ENCODE measurements at regions not wholly inside any gene's neighbourhood (a gene's known extent, or its start where the extent isn't known, plus 50 kb on each side); places are given as distances from the start of the nearest gene placed in this dataset.

DNA sequence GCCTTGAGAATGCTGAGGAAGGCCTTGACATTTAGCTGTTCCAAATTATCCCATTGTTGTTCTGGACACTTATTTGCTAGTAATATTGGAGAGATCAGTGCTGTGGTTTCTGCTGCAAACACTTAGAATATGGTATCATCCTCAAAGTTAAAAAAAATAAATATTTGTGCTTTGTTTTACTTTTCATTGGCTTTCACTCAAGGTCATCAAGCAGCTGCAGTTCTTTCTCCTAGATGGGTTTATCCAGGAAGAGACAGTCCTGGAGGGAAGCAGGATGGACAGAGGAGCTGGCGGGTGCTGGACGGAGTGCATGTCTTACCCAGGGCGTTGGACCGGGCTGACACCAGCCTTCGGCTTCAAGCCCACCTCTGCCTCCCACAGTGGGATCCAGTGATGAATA lies 193.6 kb downstream of the MTRR start:
- peaks cover 0 to 2% (median 0%) of the 10 kb centered on the region in 5 experiments for H3K27me3 ChIP-seq (replicated peaks in 2 of 5; ENCODE audit: control insufficient read depth in 4 of 5, insufficient read depth in 5 of 5, low read length in 4 of 5)
- CTCF ChIA-PET: no interaction called here
- no peak for DNase-seq

GRCh38 chr5:8068078-8068477 lies 199.1 kb downstream of the MTRR start:
- POLR2A ChIA-PET: no interaction called here
- no peaks in the 10 kb centered on the region for H3K4me1 ChIP-seq (ENCODE audit: control extremely low read depth in 1 of 4, control insufficient read depth in 4 of 4, insufficient read depth in 4 of 4, low read length in 3 of 4)
- DNase-seq: no peak
- H3K36me3 ChIP-seq (ENCODE audit: control insufficient read depth in 4 of 4, insufficient read depth in 4 of 4, low read length in 3 of 4): no peaks in the 10 kb centered on the region
- CTCF ChIA-PET: no interaction called here
- 60% methylated on average over 1 of the region's 1 CpG for WGBS (ENCODE audit: insufficient coverage)
- no peak overlapping the region for H3K27ac ChIP-seq (ENCODE audit: insufficient read depth in 1 of 2, low read depth in 1 of 2, low read length in 2 of 2, poor library complexity in 1 of 2, severe bottlenecking in 2 of 2)
- no peaks in the 10 kb centered on the region for H3K27me3 ChIP-seq (replicated peaks in 2 of 5; ENCODE audit: control insufficient read depth in 4 of 5, insufficient read depth in 5 of 5, low read length in 4 of 5)
- no peaks in the 10 kb centered on the region for H3K9me3 ChIP-seq (ENCODE audit: control extremely low read depth in 1 of 5, control insufficient read depth in 4 of 5, insufficient read depth in 2 of 5, low read depth in 1 of 5, low read length in 4 of 5)
- no peak overlapping the region for H3K4me3 ChIP-seq (ENCODE audit: control insufficient read depth in 1 of 7, extremely low read depth in 1 of 7, insufficient read depth in 4 of 7, low read depth in 2 of 7, low read length in 6 of 7)

More for the DNA sequence above, 193.6 kb downstream of the MTRR start:
- WGBS (ENCODE audit: insufficient coverage): no CpG with 5 or more reads among the region's 5 CpGs
- Histone ChIP-seq H3K27ac (ENCODE audit: insufficient read depth in 1 of 2, low read depth in 1 of 2, low read length in 2 of 2, poor library complexity in 1 of 2, severe bottlenecking in 2 of 2) (no peak overlapping the region), H3K9me3 (ENCODE audit: control extremely low read depth in 1 of 5, control insufficient read depth in 4 of 5, insufficient read depth in 2 of 5, low read depth in 1 of 5, low read length in 4 of 5) (no peaks in the 10 kb centered on the region), H3K36me3 (ENCODE audit: control insufficient read depth in 4 of 4, insufficient read depth in 4 of 4, low read length in 3 of 4) (no peaks in the 10 kb centered on the region), H3K4me1 (ENCODE audit: control extremely low read depth in 1 of 4, control insufficient read depth in 4 of 4, insufficient read depth in 4 of 4, low read length in 3 of 4) (no peaks in the 10 kb centered on the region), H3K4me3 (ENCODE audit: control insufficient read depth in 1 of 7, extremely low read depth in 1 of 7, insufficient read depth in 4 of 7, low read depth in 2 of 7, low read length in 6 of 7) (no peak overlapping the region)
- POLR2A ChIA-PET: interaction anchor here (0.5 kb wide), 1 partner anchor 1546 kb away, joined by 3 read pairs; no protein-coding TSS in a partner anchor

DNA sequence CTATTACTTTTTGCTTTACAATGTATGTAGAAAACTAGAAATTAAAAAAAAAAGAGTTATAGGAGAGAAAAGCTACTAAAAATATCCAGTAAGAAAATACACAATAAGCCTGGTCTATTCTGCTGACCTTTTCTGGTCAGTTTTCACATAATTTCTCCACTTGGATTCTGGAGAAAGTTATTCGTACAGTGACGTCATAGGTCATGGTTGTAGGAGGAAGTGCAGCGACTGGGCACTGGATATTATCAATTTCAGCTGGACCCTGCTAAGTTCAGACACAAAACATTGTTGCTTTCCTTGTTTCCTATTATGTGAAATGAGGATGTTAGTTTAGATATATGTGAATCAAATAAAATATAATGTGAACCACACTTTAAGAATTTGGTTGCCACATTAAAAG lies 201.2 kb downstream of the MTRR start:
- Histone ChIP-seq H3K27me3 (replicated peaks in 2 of 5; ENCODE audit: control insufficient read depth in 4 of 5, insufficient read depth in 5 of 5, low read length in 4 of 5) (no peaks in the 10 kb centered on the region), H3K36me3 (ENCODE audit: control insufficient read depth in 4 of 4, insufficient read depth in 4 of 4, low read length in 3 of 4) (no peaks in the 10 kb centered on the region), H3K27ac (ENCODE audit: insufficient read depth in 1 of 2, low read depth in 1 of 2, low read length in 2 of 2, poor library complexity in 1 of 2, severe bottlenecking in 2 of 2) (no peak overlapping the region), H3K4me1 (ENCODE audit: control extremely low read depth in 1 of 4, control insufficient read depth in 4 of 4, insufficient read depth in 4 of 4, low read length in 3 of 4) (no peaks in the 10 kb centered on the region), H3K4me3 (ENCODE audit: control insufficient read depth in 1 of 7, extremely low read depth in 1 of 7, insufficient read depth in 4 of 7, low read depth in 2 of 7, low read length in 6 of 7) (no peak overlapping the region), H3K9me3 (ENCODE audit: control extremely low read depth in 1 of 5, control insufficient read depth in 4 of 5, insufficient read depth in 2 of 5, low read depth in 1 of 5, low read length in 4 of 5) (no peaks in the 10 kb centered on the region)
- no peak for DNase-seq
- POLR2A ChIA-PET: no interaction called here
- 80% methylated on average over 1 of the region's 3 CpGs for WGBS (ENCODE audit: insufficient coverage)
- CTCF ChIA-PET: no interaction called here

DNA sequence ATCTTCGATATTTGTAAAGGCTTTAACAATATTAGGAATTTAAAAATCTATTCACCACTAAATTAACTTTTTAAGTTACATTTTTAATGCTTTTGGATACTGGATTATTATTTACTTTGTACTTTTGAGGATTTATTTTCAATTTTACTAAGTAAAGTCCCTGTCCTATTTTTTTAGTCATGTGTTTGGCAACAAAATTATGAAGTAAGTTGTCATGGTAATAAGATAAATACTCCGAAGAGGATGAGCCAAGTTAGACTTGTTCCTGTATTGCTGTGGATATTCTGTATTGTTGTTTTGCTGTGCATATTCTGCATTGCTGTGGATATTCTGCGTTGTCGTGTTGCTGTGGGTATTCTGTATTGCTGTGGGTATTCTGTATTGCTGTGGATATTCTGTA lies 210.1 kb downstream of the MTRR start:
- DNase-seq: no peak
- H3K4me1 ChIP-seq (ENCODE audit: control extremely low read depth in 1 of 4, control insufficient read depth in 4 of 4, insufficient read depth in 4 of 4, low read length in 3 of 4): no peaks in the 10 kb centered on the region
- ChIA-PET CTCF (no interaction called here), POLR2A (no interaction called here)
- 100% methylated on average over 1 of the region's 4 CpGs for WGBS (ENCODE audit: insufficient coverage)
- no peak overlapping the region for H3K27ac ChIP-seq (ENCODE audit: insufficient read depth in 1 of 2, low read depth in 1 of 2, low read length in 2 of 2, poor library complexity in 1 of 2, severe bottlenecking in 2 of 2)
- no peaks in the 10 kb centered on the region for H3K36me3 ChIP-seq (ENCODE audit: control insufficient read depth in 4 of 4, insufficient read depth in 4 of 4, low read length in 3 of 4)
- no peaks in the 10 kb centered on the region for H3K27me3 ChIP-seq (replicated peaks in 2 of 5; ENCODE audit: control insufficient read depth in 4 of 5, insufficient read depth in 5 of 5, low read length in 4 of 5)
- no peaks in the 10 kb centered on the region for H3K9me3 ChIP-seq (ENCODE audit: control extremely low read depth in 1 of 5, control insufficient read depth in 4 of 5, insufficient read depth in 2 of 5, low read depth in 1 of 5, low read length in 4 of 5)
- no peak overlapping the region for H3K4me3 ChIP-seq (ENCODE audit: control insufficient read depth in 1 of 7, extremely low read depth in 1 of 7, insufficient read depth in 4 of 7, low read depth in 2 of 7, low read length in 6 of 7)

DNA sequence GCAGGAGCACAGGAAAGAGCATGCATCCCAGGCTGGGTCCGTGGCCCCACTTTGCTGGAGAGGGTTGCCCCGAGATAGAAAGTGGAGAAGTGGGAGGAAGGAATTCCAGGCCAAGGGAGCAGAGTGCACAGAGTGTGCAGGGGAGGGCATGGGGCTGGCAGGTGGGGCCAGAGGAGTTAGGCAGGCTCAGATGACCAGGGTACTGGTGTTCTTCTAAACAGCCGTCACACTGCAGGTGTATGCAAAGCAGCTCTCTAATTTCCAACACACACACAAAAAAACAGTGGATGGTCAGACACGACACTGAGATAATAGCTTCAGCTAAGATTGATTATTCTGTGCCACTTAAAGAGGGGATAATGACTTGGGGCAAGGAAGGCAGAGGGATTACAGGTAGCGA lies 212.2 kb downstream of the MTRR start:
- Histone ChIP-seq H3K27ac (ENCODE audit: insufficient read depth in 1 of 2, low read depth in 1 of 2, low read length in 2 of 2, poor library complexity in 1 of 2, severe bottlenecking in 2 of 2) (no peak overlapping the region), H3K9me3 (ENCODE audit: control extremely low read depth in 1 of 5, control insufficient read depth in 4 of 5, insufficient read depth in 2 of 5, low read depth in 1 of 5, low read length in 4 of 5) (no peaks in the 10 kb centered on the region), H3K36me3 (ENCODE audit: control insufficient read depth in 4 of 4, insufficient read depth in 4 of 4, low read length in 3 of 4) (no peaks in the 10 kb centered on the region), H3K27me3 (replicated peaks in 2 of 5; ENCODE audit: control insufficient read depth in 4 of 5, insufficient read depth in 5 of 5, low read length in 4 of 5) (no peaks in the 10 kb centered on the region), H3K4me1 (ENCODE audit: control extremely low read depth in 1 of 4, control insufficient read depth in 4 of 4, insufficient read depth in 4 of 4, low read length in 3 of 4) (no peaks in the 10 kb centered on the region), H3K4me3 (ENCODE audit: control insufficient read depth in 1 of 7, extremely low read depth in 1 of 7, insufficient read depth in 4 of 7, low read depth in 2 of 7, low read length in 6 of 7) (no peak overlapping the region)
- CTCF ChIA-PET: no interaction called here
- POLR2A ChIA-PET: no interaction called here
- no peak for DNase-seq
- WGBS (ENCODE audit: insufficient coverage): 74% methylated on average over 3 of the region's 5 CpGs

GRCh38 chr5:8093669-8094068 lies 224.7 kb downstream of the MTRR start:
- Histone ChIP-seq H3K27me3 (replicated peaks in 2 of 5; ENCODE audit: control insufficient read depth in 4 of 5, insufficient read depth in 5 of 5, low read length in 4 of 5) (no peaks in the 10 kb centered on the region), H3K4me3 (ENCODE audit: control insufficient read depth in 1 of 7, extremely low read depth in 1 of 7, insufficient read depth in 4 of 7, low read depth in 2 of 7, low read length in 6 of 7) (no peak overlapping the region), H3K4me1 (ENCODE audit: control extremely low read depth in 1 of 4, control insufficient read depth in 4 of 4, insufficient read depth in 4 of 4, low read length in 3 of 4) (no peaks in the 10 kb centered on the region), H3K36me3 (ENCODE audit: control insufficient read depth in 4 of 4, insufficient read depth in 4 of 4, low read length in 3 of 4) (no peaks in the 10 kb centered on the region), H3K27ac (ENCODE audit: insufficient read depth in 1 of 2, low read depth in 1 of 2, low read length in 2 of 2, poor library complexity in 1 of 2, severe bottlenecking in 2 of 2) (no peak overlapping the region), H3K9me3 (ENCODE audit: control extremely low read depth in 1 of 5, control insufficient read depth in 4 of 5, insufficient read depth in 2 of 5, low read depth in 1 of 5, low read length in 4 of 5) (peaks cover 0 to 3% (median 0%) of the 10 kb centered on the region in 5 experiments)
- 93% methylated on average over 2 of the region's 2 CpGs for WGBS (ENCODE audit: insufficient coverage)
- CTCF ChIA-PET: no interaction called here
- no peak for DNase-seq
- POLR2A ChIA-PET: no interaction called here

GRCh38 chr5:8094304-8094703 lies 225.4 kb downstream of the MTRR start:
- H3K9me3 ChIP-seq (ENCODE audit: control extremely low read depth in 1 of 5, control insufficient read depth in 4 of 5, insufficient read depth in 2 of 5, low read depth in 1 of 5, low read length in 4 of 5): peaks cover 0 to 3% (median 0%) of the 10 kb centered on the region in 5 experiments
- no peaks in the 10 kb centered on the region for H3K27me3 ChIP-seq (replicated peaks in 2 of 5; ENCODE audit: control insufficient read depth in 4 of 5, insufficient read depth in 5 of 5, low read length in 4 of 5)
- ChIA-PET CTCF (no interaction called here), POLR2A (no interaction called here)
- no peaks in the 10 kb centered on the region for H3K36me3 ChIP-seq (ENCODE audit: control insufficient read depth in 4 of 4, insufficient read depth in 4 of 4, low read length in 3 of 4)
- H3K27ac ChIP-seq (ENCODE audit: insufficient read depth in 1 of 2, low read depth in 1 of 2, low read length in 2 of 2, poor library complexity in 1 of 2, severe bottlenecking in 2 of 2): no peak overlapping the region
- no peak overlapping the region for H3K4me3 ChIP-seq (ENCODE audit: control insufficient read depth in 1 of 7, extremely low read depth in 1 of 7, insufficient read depth in 4 of 7, low read depth in 2 of 7, low read length in 6 of 7)
- H3K4me1 ChIP-seq (ENCODE audit: control extremely low read depth in 1 of 4, control insufficient read depth in 4 of 4, insufficient read depth in 4 of 4, low read length in 3 of 4): no peaks in the 10 kb centered on the region
- no peak for DNase-seq
- 95% methylated on average over 2 of the region's 3 CpGs for WGBS (ENCODE audit: insufficient coverage)
